Loucy (cell line): ENCODE measurements at regions not wholly inside any gene's neighbourhood (a gene's known extent, or its start where the extent isn't known, plus 50 kb on each side); places are given as distances from the start of the nearest gene placed in this dataset.

Source experiments
- EZH2phosphoT487 ChIP-seq: fragments of 200-600 bp; IDR thresholded peaks from 2 replicates; pipeline ENCODE4 v1.6.1; 2018; ENCODE audit warnings: antibody characterized with exemption, mild to moderate bottlenecking, moderate library complexity, borderline replicate concordance
- TF ChIP-seq, protein P1 (sequence below): fragments of 200-600 bp; sonication (generic); conservative IDR thresholded peaks from 2 replicates; pipeline ENCODE4 v1.5.1; 2014; ENCODE audit warnings: mild to moderate bottlenecking, antibody characterized with exemption, low read length

DNA sequence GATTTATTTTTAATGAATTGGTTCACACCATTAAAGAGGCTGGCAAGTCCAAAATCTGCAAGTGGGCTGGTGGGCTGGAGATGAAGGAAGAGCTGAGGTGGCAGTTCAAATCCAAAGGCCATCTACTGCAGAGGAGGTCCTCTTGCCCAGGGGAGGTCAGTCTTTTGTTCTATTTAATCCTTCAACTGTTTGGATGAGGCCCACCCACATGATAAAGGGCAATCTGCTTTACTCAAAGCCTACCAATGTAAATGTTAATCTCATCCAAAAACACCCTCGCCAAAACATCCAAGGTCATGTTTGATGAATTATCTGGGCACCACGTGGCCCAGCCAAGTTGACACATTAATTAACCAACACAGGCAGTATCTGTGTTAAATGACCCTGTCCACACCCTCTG lies 99.0 kb downstream of the RRAGC start:
- TF ChIP-seq, protein P1, sequence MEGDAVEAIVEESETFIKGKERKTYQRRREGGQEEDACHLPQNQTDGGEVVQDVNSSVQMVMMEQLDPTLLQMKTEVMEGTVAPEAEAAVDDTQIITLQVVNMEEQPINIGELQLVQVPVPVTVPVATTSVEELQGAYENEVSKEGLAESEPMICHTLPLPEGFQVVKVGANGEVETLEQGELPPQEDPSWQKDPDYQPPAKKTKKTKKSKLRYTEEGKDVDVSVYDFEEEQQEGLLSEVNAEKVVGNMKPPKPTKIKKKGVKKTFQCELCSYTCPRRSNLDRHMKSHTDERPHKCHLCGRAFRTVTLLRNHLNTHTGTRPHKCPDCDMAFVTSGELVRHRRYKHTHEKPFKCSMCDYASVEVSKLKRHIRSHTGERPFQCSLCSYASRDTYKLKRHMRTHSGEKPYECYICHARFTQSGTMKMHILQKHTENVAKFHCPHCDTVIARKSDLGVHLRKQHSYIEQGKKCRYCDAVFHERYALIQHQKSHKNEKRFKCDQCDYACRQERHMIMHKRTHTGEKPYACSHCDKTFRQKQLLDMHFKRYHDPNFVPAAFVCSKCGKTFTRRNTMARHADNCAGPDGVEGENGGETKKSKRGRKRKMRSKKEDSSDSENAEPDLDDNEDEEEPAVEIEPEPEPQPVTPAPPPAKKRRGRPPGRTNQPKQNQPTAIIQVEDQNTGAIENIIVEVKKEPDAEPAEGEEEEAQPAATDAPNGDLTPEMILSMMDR: no peak
- no peak for TF ChIP-seq EZH2phosphoT487
